ENCODE measurements at regions not wholly inside any gene's neighbourhood (a gene's known extent, or its start where the extent isn't known, plus 50 kb on each side); places are given as distances from the start of the nearest gene placed in this dataset.

DNA sequence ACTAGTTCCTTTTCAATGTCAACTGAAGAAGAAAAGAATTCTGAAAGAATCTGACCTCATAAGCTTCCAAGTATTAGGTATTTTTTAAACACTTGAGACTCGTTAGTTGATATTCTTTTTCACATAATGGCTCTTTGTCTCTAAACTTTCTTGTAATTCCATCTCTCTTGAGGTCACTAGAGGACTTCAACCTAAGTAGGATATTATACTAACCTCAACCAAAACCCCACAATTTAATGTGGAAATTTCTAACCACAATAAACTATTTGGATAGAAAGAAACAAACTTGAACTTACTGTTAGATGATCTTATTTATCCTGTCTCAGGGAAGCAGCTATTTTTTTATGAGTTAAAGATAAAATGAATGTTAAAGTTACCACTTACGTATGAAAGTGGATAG, 206.9 kb upstream of the FSIP2 start:
- no peak overlapping the region for H3K18ac ChIP-seq (ENCODE audit: insufficient read length, low read depth, low read length)
- H4K8ac ChIP-seq (replicated peaks; ENCODE audit: insufficient read length, low read depth, low read length) = no peak overlapping the region
- H2BK12ac ChIP-seq (ENCODE audit: insufficient read length, low read depth, low read length) = no peak overlapping the region
- no peak overlapping the region for H4K5ac ChIP-seq (ENCODE audit: insufficient read length, low read depth, low read length)
- no peak for DNase-seq
- H3K9ac ChIP-seq (ENCODE audit: extremely low read depth, insufficient read length, low read length) = no peak overlapping the region
- TF ChIP-seq, protein P1, sequence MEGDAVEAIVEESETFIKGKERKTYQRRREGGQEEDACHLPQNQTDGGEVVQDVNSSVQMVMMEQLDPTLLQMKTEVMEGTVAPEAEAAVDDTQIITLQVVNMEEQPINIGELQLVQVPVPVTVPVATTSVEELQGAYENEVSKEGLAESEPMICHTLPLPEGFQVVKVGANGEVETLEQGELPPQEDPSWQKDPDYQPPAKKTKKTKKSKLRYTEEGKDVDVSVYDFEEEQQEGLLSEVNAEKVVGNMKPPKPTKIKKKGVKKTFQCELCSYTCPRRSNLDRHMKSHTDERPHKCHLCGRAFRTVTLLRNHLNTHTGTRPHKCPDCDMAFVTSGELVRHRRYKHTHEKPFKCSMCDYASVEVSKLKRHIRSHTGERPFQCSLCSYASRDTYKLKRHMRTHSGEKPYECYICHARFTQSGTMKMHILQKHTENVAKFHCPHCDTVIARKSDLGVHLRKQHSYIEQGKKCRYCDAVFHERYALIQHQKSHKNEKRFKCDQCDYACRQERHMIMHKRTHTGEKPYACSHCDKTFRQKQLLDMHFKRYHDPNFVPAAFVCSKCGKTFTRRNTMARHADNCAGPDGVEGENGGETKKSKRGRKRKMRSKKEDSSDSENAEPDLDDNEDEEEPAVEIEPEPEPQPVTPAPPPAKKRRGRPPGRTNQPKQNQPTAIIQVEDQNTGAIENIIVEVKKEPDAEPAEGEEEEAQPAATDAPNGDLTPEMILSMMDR (conservative IDR thresholded peaks at IDR 0.05) = no peak
- Mint-ChIP-seq H3K27ac (peak overlapping the region in 1 of 3 experiments; percentile 10; a peak in 1 of 7 replicates), H3K4me1 (peaks cover 2 to 11% of the 10 kb centered on the region in 2 experiments; a peak in 3 of 4 replicates), H3K4me3 (no peak overlapping the region), H3K9me3 (peaks cover 0 to 10% of the 10 kb centered on the region in 2 experiments; a peak in 3 of 5 replicates), H3K27me3 (ENCODE audit: low read depth) (no peaks in the 10 kb centered on the region), H3K36me3 (ENCODE audit: insufficient read depth in 1 of 3, low read depth in 3 of 3) (peaks cover 0 to 3% (median 0%) of the 10 kb centered on the region in 3 experiments; a peak in 1 of 7 replicates)
- H3K56ac ChIP-seq (ENCODE audit: insufficient read length, low read depth, low read length) = no peak overlapping the region
- no peak overlapping the region for H2AFZ ChIP-seq (ENCODE audit: low read length)
- no peaks in the 10 kb centered on the region for H3K27me3 ChIP-seq (ENCODE audit: insufficient read depth, low read length)
- H2BK15ac ChIP-seq (ENCODE audit: low read depth, low read length) = no peak overlapping the region
- H3T11ph ChIP-seq (ENCODE audit: low read length) = no peak overlapping the region
- H3K79me1 ChIP-seq (ENCODE audit: insufficient read depth, low read depth, low read length, poor library complexity, severe bottlenecking) = no peaks in the 10 kb centered on the region
- H4K20me1 ChIP-seq (ENCODE audit: control insufficient read depth, insufficient read depth, insufficient read length) = no peaks in the 10 kb centered on the region
- H3K4me2 ChIP-seq (ENCODE audit: insufficient read depth, insufficient read length, low read length) = no peak overlapping the region
- H3K79me2 ChIP-seq (ENCODE audit: insufficient read depth, low read length) = no peaks in the 10 kb centered on the region
- no peaks in the 10 kb centered on the region for H3K9me3 ChIP-seq (ENCODE audit: control insufficient read depth, low read depth, low read length)
- no peak overlapping the region for H2BK20ac ChIP-seq (ENCODE audit: low read depth, low read length, poor library complexity, severe bottlenecking)
- no peaks in the 10 kb centered on the region; the same call in 1 of the 2 replicates for H3K4me1 ChIP-seq (ENCODE audit: insufficient read depth, low read length)
- no CpG with 5 or more reads among the region's 2 CpGs for WGBS (ENCODE audit: extremely low coverage, insufficient read length, low lambda C conversion rate)
- H3K23ac ChIP-seq (ENCODE audit: insufficient read length, low read depth, low read length) = no peak overlapping the region
- H2BK5ac ChIP-seq (ENCODE audit: insufficient read length, low read length) = no peak overlapping the region
- no peak overlapping the region for H2BK120ac ChIP-seq (ENCODE audit: low read depth, low read length, poor library complexity, severe bottlenecking)
- no peak overlapping the region for H3K4ac ChIP-seq (ENCODE audit: low read depth, low read length)
- no peak overlapping the region for H3K14ac ChIP-seq (ENCODE audit: insufficient read depth, low read length)
- H2AK5ac ChIP-seq (ENCODE audit: insufficient read length, low read length) = no peak overlapping the region
- H4K91ac ChIP-seq (ENCODE audit: insufficient read length, low read depth, low read length) = no peak overlapping the region
- no peak overlapping the region for H3K27ac ChIP-seq (ENCODE audit: insufficient read length, low read depth, low read length)
- no peaks in the 10 kb centered on the region for H3K23me2 ChIP-seq (ENCODE audit: insufficient read length, low read depth, low read length, poor library complexity, severe bottlenecking)

All from H9 (cell line).